CD4-positive, alpha-beta T cell (primary cell): ENCODE measurements at regions not wholly inside any gene's neighbourhood (a gene's known extent, or its start where the extent isn't known, plus 50 kb on each side); places are given as distances from the start of the nearest gene placed in this dataset.
"Not testable (repeated sequence)": the region's sequence is repeated elsewhere in the genome, so short reads cannot be mapped to it uniquely, and the experiment has no call there.

ENCODE experiments used
- ATAC-seq: fragments of 200-7000 bp; cut with Tn5 transposase; one replicate; pipeline ENCODE4 v1.10.0; 2022; ENCODE audit warnings: mild to moderate bottlenecking; ENCODE audit not compliant: poor library complexity
- CTCF ChIA-PET: fragments of 350-600 bp; sonication (Branson Sonifier 250); formaldehyde crosslinking; loops from one replicate; lab custom pipeline; 2021; ENCODE audit warnings: antibody characterized with exemption, inconsistent platforms; lab: Charles Lee
- POLR2A ChIA-PET: fragments of 350-600 bp; sonication (Branson Sonifier 250); formaldehyde crosslinking; loops from one replicate; lab custom pipeline; 2021; ENCODE audit warnings: antibody characterized with exemption, inconsistent platforms; lab: Charles Lee
- DNase-seq, 14 experiments: peaks; one replicate each; pipeline ENCODE4 v3.0.0-alpha.2; 2013 to 2020; ENCODE audit warnings: mixed read lengths in 2 of 14
- H3K27ac ChIP-seq, 2 donors: one replicate each; pipeline versions ENCODE4 v1.5.1 to v1.7.0; 2013; ENCODE audit warnings: low read length in 2 of 2, low read depth in 1 of 2, mild to moderate bottlenecking in 1 of 2
- H3K27me3 ChIP-seq, 2 experiments: 1 replicate in 1 of 2; 2 replicates in 1 of 2; pipeline versions ENCODE4 v1.6.1 to v1.7.0; 2013; ENCODE audit warnings: low read length in 2 of 2, control low read depth in 1 of 2, mild to moderate bottlenecking in 1 of 2, moderate library complexity in 1 of 2; ENCODE audit not compliant: insufficient read depth in 2 of 2, control insufficient read depth in 1 of 2
- H3K36me3 ChIP-seq: one replicate; pipeline ENCODE4 v1.6.1; 2013; ENCODE audit warnings: low read length, control low read depth; ENCODE audit not compliant: insufficient read depth
- H3K4me1 ChIP-seq: one replicate; pipeline ENCODE4 v1.6.1; 2013; ENCODE audit warnings: low read length, control low read depth; ENCODE audit not compliant: insufficient read depth
- H3K4me3 ChIP-seq: one replicate; pipeline ENCODE4 v1.5.1; 2013; ENCODE audit warnings: mild to moderate bottlenecking, low read length, moderate library complexity
- H3K9me3 ChIP-seq, 2 experiments: 1 replicate in 1 of 2; 2 replicates in 1 of 2; pipeline versions ENCODE4 v1.6.1 to v1.7.0; 2013; ENCODE audit warnings: low read length in 2 of 2, mild to moderate bottlenecking in 2 of 2, control low read depth in 1 of 2, moderate library complexity in 1 of 2; ENCODE audit not compliant: control insufficient read depth in 1 of 2, insufficient read depth in 1 of 2
- H3K27ac Mint-ChIP-seq: one replicate; pipeline ENCODE4 v1.8.0; 2020; ENCODE audit warnings: mixed read lengths
- H3K27me3 Mint-ChIP-seq: one replicate; pipeline ENCODE4 v1.8.0; 2021; ENCODE audit warnings: mixed read lengths
- H3K36me3 Mint-ChIP-seq: one replicate; pipeline ENCODE4 v1.8.0; 2021; ENCODE audit warnings: low read depth, mixed read lengths
- H3K4me1 Mint-ChIP-seq: one replicate; pipeline ENCODE4 v1.8.0; 2021; ENCODE audit warnings: low read depth, mixed read lengths
- H3K4me3 Mint-ChIP-seq: one replicate; pipeline ENCODE4 v1.8.0; 2020; ENCODE audit warnings: mild to moderate bottlenecking, mixed read lengths
- H3K9me3 Mint-ChIP-seq: one replicate; pipeline ENCODE4 v1.8.0; 2020; ENCODE audit warnings: mixed read lengths
- intact Hi-C, 2 experiments: fragments of 100-400 bp; cut with DNase I in 1 of 2; cut with micrococcal nuclease in 1 of 2; formaldehyde crosslinking; loops; one replicate each; pipeline versions ENCODE4 v1.15.1 to v1.9.0; 2023 to 2025; cut with DNase I, micrococcal nuclease
- TF ChIP-seq, protein P1 (sequence below): fragments of 200-600 bp; IDR thresholded peaks from one replicate; pipeline ENCODE4 v1.8.0; 2022; ENCODE audit warnings: antibody characterized with exemption, mild to moderate bottlenecking

- CTCF ChIA-PET = interaction anchor here (1.1 kb wide), 1 partner anchor 58 kb away, joined by 3 read pairs; no protein-coding TSS in a partner anchor
- H3K9me3 Mint-ChIP-seq = no peaks in the 10 kb centered on the region
- H3K4me1 Mint-ChIP-seq = peaks cover 7% of the 10 kb centered on the region
- no peak overlapping the region for H3K27ac Mint-ChIP-seq
- POLR2A ChIA-PET = no interaction called here
- no peak overlapping the region for H3K27ac ChIP-seq
- ATAC-seq (no peak), DNase-seq (no peak)
- H3K27me3 ChIP-seq = no peaks in the 10 kb centered on the region
- H3K27me3 Mint-ChIP-seq = no peaks in the 10 kb centered on the region
- intact Hi-C loops = no loop called here
- no peak overlapping the region for H3K4me3 Mint-ChIP-seq
- no peaks in the 10 kb centered on the region for H3K4me1 ChIP-seq
- no peak overlapping the region for H3K4me3 ChIP-seq
- H3K9me3 ChIP-seq = no peaks in the 10 kb centered on the region
- H3K36me3 Mint-ChIP-seq = no peaks in the 10 kb centered on the region
- TF ChIP-seq, protein P1, sequence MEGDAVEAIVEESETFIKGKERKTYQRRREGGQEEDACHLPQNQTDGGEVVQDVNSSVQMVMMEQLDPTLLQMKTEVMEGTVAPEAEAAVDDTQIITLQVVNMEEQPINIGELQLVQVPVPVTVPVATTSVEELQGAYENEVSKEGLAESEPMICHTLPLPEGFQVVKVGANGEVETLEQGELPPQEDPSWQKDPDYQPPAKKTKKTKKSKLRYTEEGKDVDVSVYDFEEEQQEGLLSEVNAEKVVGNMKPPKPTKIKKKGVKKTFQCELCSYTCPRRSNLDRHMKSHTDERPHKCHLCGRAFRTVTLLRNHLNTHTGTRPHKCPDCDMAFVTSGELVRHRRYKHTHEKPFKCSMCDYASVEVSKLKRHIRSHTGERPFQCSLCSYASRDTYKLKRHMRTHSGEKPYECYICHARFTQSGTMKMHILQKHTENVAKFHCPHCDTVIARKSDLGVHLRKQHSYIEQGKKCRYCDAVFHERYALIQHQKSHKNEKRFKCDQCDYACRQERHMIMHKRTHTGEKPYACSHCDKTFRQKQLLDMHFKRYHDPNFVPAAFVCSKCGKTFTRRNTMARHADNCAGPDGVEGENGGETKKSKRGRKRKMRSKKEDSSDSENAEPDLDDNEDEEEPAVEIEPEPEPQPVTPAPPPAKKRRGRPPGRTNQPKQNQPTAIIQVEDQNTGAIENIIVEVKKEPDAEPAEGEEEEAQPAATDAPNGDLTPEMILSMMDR = no peak
- no peaks in the 10 kb centered on the region for H3K36me3 ChIP-seq
These were observed 306.1 kb downstream of the DAD1 start for GRCh38 chr14:22282949-22283348.

- H3K9me3 ChIP-seq = no peaks in the 10 kb centered on the region
- intact Hi-C loops = no loop called here
- no peak overlapping the region for H3K4me3 Mint-ChIP-seq
- no peaks in the 10 kb centered on the region for H3K36me3 ChIP-seq
- no peaks in the 10 kb centered on the region for H3K27me3 Mint-ChIP-seq
- no peaks in the 10 kb centered on the region for H3K36me3 Mint-ChIP-seq
- ChIA-PET POLR2A (no interaction called here), CTCF (interaction anchor here (1.1 kb wide), 1 partner anchor 57 kb away, joined by 3 read pairs; no protein-coding TSS in a partner anchor)
- H3K4me1 ChIP-seq = no peaks in the 10 kb centered on the region
- H3K27me3 ChIP-seq = no peaks in the 10 kb centered on the region
- H3K27ac Mint-ChIP-seq = no peak overlapping the region
- no peak overlapping the region for H3K27ac ChIP-seq
- no peaks in the 10 kb centered on the region for H3K9me3 Mint-ChIP-seq
- TF ChIP-seq, protein P1 = no peak
- ATAC-seq = no peak
- H3K4me3 ChIP-seq = no peak overlapping the region
- peaks cover 7% of the 10 kb centered on the region for H3K4me1 Mint-ChIP-seq
- DNase-seq = no peak
These were observed 306.6 kb downstream of the DAD1 start for GRCh38 chr14:22282417-22282816.

DNA sequence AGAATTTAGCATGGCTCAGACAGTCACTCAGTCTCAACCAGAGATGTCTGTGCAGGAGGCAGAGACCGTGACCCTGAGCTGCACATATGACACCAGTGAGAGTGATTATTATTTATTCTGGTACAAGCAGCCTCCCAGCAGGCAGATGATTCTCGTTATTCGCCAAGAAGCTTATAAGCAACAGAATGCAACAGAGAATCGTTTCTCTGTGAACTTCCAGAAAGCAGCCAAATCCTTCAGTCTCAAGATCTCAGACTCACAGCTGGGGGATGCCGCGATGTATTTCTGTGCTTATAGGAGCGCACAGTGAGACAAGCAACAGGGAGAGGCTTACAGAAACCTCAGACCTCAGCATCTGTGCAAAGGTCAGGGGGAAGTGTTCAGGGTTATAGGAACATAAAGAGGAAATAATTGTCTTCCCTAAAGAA, 307.6 kb downstream of the DAD1 start:
- H3K4me1 Mint-ChIP-seq, H3K9me3 Mint-ChIP-seq, H3K27me3 ChIP-seq, ATAC-seq, H3K4me1 ChIP-seq, H3K27me3 Mint-ChIP-seq, H3K36me3 Mint-ChIP-seq, H3K9me3 ChIP-seq, DNase-seq, intact Hi-C loops, H3K36me3 ChIP-seq, CTCF ChIA-PET, H3K27ac ChIP-seq: not testable (repeated sequence)
- Mint-ChIP-seq H3K27ac (peak overlapping the region; percentile 15), H3K4me3 (peak overlapping the region; percentile 79)
- POLR2A ChIA-PET = interaction anchor here (0.5 to 0.9 kb wide), 3 partner anchors 232 to 289 kb away, joined by 3 to 5 read pairs (median 3); no protein-coding TSS in a partner anchor
- H3K4me3 ChIP-seq = peak overlapping the region; percentile 26
